H1 (cell line): ENCODE measurements at regions not wholly inside any gene's neighbourhood (a gene's known extent, or its start where the extent isn't known, plus 50 kb on each side); places are given as distances from the start of the nearest gene placed in this dataset.

Experiments used
- SUZ12 ChIP-seq: fragments of 200-600 bp; sonication (generic); IDR thresholded peaks from 2 replicates; pipeline ENCODE4 v1.6.1; 2012; ENCODE audit warnings: mild to moderate bottlenecking, inconsistent platforms, low read length, moderate library complexity, mixed read lengths
- TF ChIP-seq, protein P1 (sequence below): fragments of 300-600 bp; sonication (generic); IDR thresholded peaks from 2 replicates; pipeline ENCODE4 v1.7.1; 2012; ENCODE audit warnings: low read length, moderate library complexity, mild to moderate bottlenecking, inconsistent platforms; ENCODE audit not compliant: insufficient replicate concordance

DNA sequence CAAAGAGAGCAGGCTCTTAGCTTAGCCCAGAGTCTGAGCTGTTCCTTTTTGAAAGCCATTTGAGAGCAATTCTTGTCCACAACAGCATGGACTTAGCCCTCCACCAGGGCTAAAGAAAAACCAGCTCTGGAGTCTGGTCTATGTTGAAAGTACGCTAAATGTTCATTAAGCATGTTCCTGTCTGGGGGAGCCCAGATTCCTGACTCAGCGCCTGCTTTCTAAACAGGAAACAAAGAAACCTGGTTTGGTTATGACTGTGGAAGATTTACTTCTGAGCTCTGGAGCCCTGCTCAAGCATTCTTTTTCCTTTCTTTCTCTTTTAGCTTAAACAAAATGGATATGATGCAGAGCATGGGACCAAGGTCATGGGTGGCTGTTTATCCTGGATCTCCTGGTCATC, 279.8 kb downstream of the RBM43 start (continued):
- TF ChIP-seq, protein P1, sequence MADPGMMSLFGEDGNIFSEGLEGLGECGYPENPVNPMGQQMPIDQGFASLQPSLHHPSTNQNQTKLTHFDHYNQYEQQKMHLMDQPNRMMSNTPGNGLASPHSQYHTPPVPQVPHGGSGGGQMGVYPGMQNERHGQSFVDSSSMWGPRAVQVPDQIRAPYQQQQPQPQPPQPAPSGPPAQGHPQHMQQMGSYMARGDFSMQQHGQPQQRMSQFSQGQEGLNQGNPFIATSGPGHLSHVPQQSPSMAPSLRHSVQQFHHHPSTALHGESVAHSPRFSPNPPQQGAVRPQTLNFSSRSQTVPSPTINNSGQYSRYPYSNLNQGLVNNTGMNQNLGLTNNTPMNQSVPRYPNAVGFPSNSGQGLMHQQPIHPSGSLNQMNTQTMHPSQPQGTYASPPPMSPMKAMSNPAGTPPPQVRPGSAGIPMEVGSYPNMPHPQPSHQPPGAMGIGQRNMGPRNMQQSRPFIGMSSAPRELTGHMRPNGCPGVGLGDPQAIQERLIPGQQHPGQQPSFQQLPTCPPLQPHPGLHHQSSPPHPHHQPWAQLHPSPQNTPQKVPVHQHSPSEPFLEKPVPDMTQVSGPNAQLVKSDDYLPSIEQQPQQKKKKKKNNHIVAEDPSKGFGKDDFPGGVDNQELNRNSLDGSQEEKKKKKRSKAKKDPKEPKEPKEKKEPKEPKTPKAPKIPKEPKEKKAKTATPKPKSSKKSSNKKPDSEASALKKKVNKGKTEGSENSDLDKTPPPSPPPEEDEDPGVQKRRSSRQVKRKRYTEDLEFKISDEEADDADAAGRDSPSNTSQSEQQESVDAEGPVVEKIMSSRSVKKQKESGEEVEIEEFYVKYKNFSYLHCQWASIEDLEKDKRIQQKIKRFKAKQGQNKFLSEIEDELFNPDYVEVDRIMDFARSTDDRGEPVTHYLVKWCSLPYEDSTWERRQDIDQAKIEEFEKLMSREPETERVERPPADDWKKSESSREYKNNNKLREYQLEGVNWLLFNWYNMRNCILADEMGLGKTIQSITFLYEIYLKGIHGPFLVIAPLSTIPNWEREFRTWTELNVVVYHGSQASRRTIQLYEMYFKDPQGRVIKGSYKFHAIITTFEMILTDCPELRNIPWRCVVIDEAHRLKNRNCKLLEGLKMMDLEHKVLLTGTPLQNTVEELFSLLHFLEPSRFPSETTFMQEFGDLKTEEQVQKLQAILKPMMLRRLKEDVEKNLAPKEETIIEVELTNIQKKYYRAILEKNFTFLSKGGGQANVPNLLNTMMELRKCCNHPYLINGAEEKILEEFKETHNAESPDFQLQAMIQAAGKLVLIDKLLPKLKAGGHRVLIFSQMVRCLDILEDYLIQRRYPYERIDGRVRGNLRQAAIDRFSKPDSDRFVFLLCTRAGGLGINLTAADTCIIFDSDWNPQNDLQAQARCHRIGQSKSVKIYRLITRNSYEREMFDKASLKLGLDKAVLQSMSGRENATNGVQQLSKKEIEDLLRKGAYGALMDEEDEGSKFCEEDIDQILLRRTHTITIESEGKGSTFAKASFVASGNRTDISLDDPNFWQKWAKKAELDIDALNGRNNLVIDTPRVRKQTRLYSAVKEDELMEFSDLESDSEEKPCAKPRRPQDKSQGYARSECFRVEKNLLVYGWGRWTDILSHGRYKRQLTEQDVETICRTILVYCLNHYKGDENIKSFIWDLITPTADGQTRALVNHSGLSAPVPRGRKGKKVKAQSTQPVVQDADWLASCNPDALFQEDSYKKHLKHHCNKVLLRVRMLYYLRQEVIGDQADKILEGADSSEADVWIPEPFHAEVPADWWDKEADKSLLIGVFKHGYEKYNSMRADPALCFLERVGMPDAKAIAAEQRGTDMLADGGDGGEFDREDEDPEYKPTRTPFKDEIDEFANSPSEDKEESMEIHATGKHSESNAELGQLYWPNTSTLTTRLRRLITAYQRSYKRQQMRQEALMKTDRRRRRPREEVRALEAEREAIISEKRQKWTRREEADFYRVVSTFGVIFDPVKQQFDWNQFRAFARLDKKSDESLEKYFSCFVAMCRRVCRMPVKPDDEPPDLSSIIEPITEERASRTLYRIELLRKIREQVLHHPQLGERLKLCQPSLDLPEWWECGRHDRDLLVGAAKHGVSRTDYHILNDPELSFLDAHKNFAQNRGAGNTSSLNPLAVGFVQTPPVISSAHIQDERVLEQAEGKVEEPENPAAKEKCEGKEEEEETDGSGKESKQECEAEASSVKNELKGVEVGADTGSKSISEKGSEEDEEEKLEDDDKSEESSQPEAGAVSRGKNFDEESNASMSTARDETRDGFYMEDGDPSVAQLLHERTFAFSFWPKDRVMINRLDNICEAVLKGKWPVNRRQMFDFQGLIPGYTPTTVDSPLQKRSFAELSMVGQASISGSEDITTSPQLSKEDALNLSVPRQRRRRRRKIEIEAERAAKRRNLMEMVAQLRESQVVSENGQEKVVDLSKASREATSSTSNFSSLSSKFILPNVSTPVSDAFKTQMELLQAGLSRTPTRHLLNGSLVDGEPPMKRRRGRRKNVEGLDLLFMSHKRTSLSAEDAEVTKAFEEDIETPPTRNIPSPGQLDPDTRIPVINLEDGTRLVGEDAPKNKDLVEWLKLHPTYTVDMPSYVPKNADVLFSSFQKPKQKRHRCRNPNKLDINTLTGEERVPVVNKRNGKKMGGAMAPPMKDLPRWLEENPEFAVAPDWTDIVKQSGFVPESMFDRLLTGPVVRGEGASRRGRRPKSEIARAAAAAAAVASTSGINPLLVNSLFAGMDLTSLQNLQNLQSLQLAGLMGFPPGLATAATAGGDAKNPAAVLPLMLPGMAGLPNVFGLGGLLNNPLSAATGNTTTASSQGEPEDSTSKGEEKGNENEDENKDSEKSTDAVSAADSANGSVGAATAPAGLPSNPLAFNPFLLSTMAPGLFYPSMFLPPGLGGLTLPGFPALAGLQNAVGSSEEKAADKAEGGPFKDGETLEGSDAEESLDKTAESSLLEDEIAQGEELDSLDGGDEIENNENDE, result no peak
- no peak for TF ChIP-seq SUZ12
